HG03342 (cell line): ENCODE measurements at regions not wholly inside any gene's neighbourhood (a gene's known extent, or its start where the extent isn't known, plus 50 kb on each side); places are given as distances from the start of the nearest gene placed in this dataset.
A peak's percentile ranks its signal among the peaks of the same experiment; 100 is the strongest.

Experiments
- ATAC-seq: cut with Tn5 transposase; IDR thresholded peaks from one replicate; pipeline ENCODE4 v1.9.1; 2021; ENCODE audit warnings: mild to moderate bottlenecking, moderate library complexity; ENCODE audit not compliant: unreplicated experiment

DNA sequence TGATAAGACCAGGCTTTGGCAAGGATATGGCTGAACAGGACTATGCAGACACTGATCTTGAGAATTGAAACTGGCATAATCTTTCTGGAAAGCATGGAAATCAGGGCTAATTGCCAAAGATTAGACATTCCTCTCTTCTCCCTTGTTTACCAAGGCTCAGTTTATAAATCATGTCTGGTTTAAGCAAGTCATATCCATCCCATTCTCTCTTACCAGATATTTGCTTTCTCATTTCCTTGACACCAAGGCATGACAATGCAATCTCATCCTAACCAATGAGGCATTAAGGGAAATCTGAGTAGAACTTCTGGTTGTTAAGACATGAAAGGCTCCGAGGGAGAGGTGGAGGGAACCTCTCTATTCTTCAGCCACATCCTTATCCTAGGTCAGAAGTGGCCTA is 110.3 kb upstream of the CEP85L start:
- no peak for ATAC-seq

DNA sequence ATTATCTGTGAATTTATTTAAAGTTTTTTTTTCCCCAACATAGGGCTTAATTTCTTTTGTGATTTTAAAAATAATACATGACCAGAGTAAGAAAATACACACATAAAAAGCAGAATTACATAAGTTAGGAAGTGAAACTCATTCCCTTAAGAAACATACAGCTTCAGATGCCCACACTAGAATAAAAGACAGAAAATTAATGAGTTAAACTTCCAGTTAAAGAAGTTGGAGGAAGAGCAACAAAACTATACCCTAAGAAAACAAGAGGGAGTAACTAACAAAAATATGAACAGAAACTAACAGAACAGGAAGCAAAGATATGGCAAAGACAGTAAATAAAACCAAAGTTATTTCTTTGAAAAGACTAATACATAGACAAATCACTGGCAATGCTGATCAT is 107.6 kb upstream of the CEP85L start:
- ATAC-seq, result no peak

DNA sequence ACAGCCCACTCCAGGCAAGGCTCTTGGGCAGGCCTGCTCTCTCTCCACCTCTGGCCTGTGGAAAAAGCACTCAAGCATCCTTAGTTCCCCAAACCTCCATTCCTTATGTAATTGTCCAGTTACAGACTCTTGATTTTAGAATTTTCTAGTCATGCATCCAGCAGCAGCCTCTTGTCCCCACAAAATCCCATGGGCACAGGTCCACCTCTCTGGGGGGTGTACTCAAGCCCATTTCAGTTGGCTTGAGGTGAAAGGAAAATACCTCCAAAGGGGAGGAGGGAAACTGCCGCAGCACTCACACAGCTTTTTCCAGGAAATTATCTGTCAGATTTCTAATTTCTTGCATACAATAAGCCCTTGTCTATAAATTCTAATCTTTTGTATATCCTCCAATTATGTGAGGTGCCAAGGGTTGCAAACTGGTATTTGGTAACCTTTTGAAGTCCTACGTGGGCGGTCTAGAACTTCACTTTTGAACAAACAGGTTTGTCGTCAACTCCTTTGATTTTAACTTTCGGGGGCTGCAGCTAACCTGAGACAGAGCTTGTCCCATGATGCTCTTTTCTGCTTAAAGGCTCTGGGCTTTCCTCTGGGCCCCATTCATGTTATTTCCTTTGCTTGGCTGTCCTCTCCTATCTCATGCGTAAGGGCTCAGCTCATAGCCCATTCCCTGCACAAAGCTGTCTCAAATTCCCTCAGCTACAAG is 104.7 kb upstream of the CEP85L start:
- no peak for ATAC-seq

DNA sequence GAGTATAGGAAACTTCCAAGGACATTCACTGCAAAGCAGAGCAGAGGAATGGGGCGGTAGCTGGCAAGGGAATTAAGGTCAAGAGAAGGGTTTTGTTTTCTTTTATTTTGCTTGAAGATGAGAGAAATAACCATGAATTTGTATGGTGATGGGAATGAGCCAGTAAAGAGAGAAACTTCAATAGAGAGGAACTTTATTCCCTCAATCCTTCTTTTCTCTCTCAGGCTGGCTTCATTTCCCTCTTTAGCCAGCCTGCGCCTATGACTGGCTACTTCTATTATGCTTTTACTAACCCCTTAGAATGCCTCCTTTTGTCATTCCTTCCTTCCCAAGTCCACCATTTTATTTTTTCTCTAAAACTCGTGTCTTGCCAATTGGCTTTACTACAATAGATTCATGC is 101.4 kb upstream of the CEP85L start:
- no peak for ATAC-seq

DNA sequence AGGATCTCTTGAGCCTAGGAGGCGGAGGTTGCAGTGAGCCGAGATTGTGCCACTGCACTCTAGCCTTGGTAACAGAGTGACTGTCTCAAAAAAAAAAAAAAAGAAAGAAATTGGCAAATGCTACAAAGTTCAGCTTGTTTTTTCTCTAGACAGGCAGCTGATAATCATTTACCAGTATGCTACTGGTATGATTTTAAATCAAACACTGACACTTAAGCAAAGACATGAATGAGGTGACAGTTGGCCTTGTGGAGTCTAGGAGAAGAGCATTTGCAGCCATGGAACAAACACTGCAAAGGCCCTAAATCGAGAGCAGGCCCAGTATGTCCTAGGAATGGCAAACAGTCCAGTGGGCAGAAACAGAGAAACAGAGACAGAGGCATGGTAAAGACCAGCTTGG is 99.7 kb upstream of the CEP85L start:
- ATAC-seq, result no peak

DNA sequence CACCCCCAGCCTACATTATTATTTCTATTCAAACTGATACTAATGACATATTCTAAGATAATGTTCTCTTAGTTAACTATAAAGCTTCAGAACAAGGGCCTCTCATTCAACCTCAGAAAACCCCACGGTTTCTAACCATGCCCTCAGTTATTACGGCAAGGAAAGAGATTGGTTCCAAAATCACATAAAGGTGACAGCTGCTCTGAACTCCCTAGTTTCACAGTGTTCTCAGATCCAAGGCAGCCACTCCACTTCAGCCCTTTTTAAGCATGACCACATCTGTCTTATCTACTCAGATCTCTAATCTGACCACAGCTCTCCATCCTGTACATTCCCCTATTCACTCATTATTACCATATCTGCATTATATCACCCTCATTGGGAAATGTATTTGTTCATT is 98.8 kb upstream of the CEP85L start:
- no peak for ATAC-seq

DNA sequence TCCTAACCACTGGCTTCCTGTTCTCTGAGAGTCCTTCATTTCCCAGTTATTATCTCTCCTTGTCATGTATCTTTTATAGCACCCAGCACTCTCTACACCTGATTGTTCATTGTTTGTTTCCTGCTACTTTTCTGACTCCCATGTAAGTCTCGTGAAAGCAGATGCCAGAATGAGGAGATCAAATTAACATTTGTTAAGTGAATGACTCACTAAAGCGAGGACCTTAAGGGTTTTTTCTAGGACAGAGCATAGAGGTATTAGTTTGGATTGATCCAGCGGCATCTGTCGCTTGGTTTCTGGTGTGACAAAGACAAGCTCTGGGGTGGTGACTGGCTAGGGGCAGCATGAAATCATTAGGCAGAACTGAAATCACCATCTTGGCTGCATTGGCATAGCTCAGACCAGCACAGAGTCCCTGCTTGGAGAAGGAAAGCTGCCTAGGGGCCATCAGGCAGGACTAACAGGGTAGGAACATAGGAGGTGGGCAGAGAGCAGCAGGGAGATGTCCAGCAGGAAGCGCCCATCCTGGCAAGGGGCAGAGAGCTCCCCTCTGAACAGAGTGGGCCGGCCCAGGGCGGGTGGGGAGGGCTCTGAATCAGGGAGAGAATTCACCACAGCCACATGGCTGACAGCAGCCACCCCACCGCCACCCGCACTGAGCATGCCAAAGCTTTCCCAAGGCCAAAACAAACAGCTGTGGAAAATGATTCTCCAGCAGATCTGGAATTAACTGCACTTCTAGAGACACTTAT is 97.1 kb upstream of the CEP85L start:
- ATAC-seq, result no peak

DNA sequence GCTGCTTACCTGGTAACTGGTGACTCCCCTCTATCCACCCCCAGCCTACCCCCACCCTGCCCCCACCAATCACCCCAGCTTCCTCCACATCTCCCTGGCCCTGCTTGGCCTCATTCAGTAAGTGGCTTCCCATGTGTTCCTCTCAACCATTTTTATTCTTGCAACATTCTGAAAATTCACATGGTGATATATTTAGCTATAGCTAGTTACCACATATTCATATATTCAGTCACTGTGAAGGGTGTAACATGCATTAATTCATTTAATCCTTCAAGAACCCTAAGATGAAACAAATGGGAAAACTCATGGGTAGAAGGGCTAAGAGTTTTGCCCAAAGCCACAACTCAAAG is 95.4 kb upstream of the CEP85L start:
- ATAC-seq, result no peak

DNA sequence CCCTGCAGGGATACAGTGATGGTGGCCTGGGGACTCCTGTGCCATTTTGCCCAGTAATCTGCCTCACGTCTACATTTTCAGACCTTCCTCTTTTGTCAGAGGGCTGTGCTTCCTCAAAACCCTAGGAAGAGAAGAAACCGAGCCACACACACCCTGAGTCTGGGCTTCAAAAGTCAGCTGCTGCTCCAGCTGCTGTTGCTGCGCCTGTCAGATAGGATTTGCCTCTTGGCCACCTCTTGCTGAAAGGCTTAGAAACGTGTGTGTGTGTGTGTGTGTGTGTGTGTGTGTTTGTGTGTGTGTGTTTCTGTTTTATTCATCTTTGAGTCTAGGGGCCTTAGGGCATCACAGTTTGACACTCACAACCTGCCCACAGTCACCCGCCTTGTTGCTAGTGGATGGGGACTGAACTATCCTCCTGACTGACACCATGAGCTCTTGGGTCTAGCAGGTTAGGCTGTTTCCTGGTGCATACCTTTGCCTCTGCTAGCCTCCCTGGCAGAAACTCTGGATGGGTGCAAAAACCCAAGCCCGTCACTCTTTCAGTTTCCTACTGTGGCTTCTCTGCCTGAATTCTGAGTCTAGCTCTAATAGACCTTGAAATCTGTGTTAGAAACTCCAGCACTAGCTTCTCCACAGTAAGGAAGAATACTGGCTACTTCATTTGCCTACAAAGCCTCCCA is 94.9 kb upstream of the CEP85L start:
- ATAC-seq, result peak; percentile 38

DNA sequence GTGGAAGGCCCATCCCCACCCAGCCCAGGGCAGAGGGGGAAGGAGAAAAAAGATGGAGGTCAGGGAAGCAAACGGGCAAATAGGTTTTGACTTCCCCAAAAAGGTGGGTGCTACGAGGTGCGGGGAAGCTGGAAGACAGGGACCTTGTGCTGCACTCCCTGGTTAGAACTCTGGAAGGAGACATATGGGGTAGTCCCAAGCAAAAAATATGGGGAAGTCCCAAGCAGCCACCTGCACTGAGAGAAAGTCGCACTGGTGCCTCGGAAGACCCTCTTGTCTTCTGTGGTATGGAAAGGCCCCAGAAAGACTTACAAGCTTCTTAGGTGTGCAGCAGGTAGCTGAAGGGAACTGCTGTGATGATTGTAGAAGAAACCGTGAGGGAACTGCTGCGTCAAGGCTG is 93.8 kb upstream of the CEP85L start:
- ATAC-seq, result no peak

DNA sequence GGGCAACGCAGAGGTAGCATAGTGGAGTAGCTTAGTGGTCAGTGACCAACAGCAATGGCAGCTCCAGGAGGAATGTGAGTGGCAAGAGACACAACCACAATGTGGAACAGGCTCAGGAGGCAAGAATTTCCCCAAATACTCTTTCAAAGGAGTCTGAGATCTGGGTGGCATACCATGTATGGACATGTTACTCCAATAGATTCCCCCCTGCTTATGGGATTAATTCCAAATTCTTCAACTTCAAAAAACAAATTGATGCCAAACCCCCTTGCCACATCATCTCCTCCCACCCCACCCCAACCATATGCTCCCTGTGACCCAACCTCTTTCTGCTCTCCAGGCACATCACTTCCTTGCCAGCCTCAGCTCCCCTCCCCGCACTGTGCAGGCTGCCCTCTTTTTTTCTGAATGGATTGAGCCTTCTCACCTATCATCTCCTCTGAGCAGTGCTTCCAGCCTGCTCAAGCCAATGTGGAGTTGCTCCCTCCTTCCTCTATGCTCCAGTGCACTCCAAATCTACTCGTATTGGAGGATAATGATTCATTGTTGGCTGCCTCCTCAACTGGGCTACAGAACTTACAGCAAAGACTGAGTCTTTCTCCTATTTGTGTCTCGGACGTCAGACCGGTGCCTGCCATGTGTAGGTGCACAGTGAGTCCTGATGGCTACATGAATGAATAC is 93.0 kb upstream of the CEP85L start:
- no peak for ATAC-seq

DNA sequence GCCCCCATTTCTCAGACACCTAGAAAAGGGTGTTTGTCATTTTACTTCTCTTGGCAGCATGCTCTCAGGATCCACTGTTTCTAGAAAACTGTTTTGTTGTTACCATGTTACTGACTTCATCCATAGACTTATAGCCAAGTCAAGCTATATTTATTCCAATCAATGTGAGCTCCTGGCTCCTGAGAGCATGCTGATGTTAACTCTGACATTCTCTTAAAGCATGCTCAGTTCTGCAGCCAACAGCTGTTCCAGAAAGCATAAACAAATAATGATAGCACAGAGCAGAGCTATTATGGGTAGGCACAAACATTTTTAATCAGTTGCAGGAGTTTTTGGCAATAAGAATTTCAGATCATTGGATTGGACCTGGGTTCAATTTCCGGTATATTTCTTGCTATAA is 92.4 kb upstream of the CEP85L start:
- no peak for ATAC-seq

DNA sequence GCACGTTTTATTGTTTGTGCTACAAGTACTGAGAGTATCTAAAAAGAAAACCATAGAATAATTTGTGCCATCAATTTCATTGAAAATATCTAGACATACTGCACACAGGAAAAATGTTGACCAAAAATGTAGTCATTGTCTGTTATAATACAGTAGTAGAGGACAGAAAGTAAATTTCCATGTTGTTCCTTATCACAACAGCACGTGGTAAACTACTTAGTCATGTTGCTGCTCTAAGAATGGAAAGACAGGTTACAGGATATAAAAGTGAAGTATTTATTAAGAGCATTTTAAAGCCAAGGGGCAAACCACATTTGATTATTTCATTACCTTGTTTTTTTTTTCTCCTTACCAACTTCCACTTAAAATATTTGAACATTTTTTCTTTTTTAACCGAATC is 89.0 kb upstream of the CEP85L start:
- ATAC-seq, result no peak

DNA sequence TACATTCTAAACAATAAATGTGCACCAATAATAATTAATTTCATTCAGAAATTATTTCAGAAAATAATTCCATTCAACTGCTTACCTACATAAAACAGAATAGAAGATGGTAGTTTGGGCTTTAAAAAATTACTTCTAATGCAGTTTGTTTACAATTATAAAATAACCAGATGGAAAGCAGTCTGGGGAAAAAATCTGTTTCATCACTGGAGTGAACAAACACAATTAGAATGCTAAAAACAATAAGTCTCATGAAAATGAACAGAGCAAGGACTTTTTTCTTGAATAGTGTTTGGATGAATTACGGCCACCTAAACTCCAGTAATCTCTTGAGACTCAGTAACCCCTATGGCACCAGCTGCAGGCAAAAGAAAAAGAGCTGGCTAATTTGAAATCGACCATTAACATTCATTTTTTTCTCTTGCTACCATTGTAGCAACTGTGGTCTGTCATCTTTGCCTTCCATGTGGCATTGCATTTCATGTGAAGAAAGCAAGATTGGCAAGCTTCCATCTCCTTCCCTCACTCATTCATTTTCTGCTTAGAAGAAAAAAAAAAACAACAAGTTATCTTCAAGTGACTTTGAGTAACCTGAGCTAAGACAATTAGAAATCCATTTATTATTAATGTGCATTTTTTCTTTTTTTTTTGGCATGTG is 88.4 kb upstream of the CEP85L start:
- ATAC-seq, result no peak

DNA sequence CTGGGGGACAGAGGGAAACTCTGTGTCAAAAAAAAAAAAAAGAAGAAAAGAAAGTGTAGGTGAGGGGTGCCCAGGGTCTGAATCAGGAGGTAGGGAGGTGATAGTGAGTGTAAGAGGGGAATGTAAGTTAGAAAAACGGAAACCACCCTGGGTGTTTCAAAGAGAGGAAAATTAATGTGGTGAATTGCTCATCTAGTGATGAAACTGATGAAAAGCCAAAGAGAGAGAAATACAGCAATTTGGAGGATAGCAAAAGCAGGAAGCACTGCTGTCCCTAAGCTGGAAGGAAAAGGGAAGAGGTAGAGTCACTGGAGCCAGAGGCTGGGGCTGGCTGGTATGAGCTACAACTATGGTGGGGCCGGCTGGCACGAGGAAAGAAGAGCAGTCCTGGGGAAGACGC is 85.0 kb upstream of the CEP85L start:
- ATAC-seq, result no peak

DNA sequence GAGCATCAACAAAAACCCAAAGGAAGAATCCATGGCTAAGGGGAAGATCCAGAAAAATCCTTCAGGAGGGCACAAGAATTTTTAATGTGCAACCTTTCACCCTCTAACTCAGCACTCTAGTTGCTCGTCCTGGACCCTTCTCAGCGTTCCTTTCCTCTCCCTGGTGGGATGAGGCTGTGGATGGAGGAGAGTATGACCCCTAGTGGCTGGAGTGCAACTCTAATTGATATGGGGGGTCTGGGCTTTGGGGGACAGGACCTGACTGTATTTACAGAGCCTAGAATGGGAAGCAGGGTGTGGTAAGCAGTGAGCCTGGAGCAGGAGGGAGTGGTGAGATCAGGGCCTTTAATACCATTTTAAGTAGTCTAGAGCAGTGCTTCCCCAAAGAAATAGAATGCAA is 83.9 kb upstream of the CEP85L start:
- no peak for ATAC-seq

DNA sequence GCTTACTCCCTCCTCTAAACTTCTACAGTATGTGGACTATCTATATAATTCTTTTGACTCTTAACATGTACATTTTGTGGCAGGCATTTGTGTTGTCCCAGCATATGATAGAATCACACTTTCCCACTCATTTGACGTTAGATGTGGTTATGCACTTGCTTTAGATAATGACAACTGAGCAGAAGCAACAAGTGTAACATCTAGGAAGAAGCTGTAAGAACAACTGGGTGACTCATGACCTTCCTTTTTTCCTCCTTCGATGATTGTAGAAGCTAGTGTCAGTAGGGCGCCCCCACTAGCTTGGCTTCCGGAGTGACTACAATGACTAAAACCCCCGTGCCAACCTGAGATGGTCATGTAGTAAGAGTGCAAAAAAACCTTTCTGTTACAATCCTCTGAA is 74.6 kb upstream of the CEP85L start:
- ATAC-seq, result no peak

DNA sequence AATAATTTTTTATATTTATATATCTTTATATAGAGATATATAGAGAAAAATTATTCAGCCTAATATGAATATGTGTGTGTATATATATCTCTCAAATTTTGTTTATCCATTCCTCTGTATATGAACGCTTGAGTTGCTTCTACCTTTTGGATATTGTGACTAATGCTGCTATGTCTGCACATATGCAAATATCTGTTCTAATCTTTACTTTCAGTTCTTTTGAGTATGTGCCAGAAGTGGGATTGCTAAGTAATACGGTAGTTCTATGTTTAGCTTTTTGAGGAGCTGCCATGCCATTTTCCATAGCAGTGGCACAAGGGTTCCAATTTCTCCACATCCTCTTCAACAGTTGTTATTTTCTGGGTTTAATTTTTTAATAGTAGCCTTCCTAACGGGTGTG is 72.8 kb upstream of the CEP85L start:
- peak; percentile 95 for ATAC-seq

DNA sequence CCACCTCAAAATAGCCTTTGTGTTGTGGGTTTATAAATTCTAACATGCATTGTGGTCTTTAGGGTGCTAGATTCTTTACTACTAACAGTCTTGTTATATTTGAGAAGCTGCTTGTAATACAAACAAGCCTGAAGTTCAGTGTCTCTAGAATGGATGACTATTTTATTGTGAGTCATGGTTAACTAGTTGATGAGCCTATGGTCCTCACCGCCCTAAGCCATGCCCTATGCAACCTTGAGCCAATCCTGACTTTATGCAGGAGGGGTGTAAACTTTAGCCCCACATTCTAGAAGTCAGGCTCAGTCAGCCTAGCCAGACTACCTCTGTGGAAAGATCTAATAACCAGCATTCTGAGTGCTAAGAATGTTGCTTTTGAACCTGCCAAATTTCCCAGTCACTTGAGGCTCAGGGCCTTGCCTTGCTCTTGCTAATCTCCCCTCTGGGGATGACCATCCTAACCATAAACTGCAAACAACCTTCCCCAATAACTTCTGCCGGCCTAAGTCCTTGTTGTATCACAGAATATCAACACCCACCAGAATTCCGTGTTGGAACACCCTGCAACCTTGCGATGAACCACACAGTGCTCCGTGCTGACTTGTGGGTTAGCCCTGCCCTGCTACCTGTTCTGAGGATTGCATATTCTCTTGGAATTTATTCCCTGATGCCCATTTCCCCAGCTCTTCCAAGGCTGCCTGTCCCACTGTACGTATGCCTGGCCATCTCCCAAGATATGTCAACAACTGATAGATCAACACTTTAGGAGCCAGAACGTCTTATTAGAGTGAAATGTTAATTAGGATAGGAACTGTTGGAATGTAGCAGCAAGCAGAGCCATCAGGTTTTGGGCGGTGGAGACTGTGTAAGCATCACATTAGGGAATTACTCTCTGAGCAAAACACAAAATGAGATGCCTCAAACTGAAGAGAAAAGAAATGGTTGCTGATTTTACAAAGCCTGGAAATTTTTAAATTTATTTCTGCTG is 71.7 kb upstream of the CEP85L start:
- no peak for ATAC-seq

DNA sequence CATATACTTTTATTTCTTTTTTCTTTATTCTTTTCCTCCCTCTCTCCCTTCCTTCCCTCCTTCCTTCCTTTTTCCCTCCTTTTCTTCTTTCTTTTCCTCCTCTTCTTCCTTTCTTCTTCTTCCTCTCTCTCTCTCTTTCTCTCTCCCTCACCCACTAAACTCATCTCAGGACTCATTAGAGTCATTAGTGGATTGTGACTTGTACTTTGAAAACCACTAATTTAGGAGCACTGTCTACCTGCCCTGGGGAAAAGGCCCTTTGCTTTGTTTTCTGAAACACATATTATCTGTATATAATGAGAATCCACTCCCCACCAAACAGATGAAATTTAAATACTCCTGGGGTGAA is 68.7 kb upstream of the CEP85L start:
- no peak for ATAC-seq
